ENCODE measurements at regions not wholly inside any gene's neighbourhood (a gene's known extent, or its start where the extent isn't known, plus 50 kb on each side); places are given as distances from the start of the nearest gene placed in this dataset.

GRCh38 chr18:40559556-40559955 lies 1395.5 kb upstream of the PIK3C3 start:
- DNase-seq (ENCODE audit: low spot score) = no peak

GRCh38 chr18:40558706-40559392 lies 1396.2 kb upstream of the PIK3C3 start:
- no peak for DNase-seq (ENCODE audit: low spot score)

GRCh38 chr18:40555914-40556313 lies 1399.1 kb upstream of the PIK3C3 start:
- no peak for DNase-seq (ENCODE audit: low spot score)

- DNase-seq (ENCODE audit: low spot score) = no peak
Measured at GRCh38 chr18:40553029-40553428, 1402.0 kb upstream of the PIK3C3 start.

GRCh38 chr18:40546875-40547274 lies 1408.2 kb upstream of the PIK3C3 start:
- DNase-seq (ENCODE audit: low spot score) = no peak

GRCh38 chr18:40534723-40535122 lies 1420.3 kb upstream of the PIK3C3 start:
- no peak for DNase-seq (ENCODE audit: low spot score)

GRCh38 chr18:40532046-40532445 lies 1423.0 kb upstream of the PIK3C3 start:
- DNase-seq (ENCODE audit: low spot score) = no peak

- DNase-seq (ENCODE audit: low spot score) = no peak
Measured at GRCh38 chr18:40531051-40531450, 1424.0 kb upstream of the PIK3C3 start.

GRCh38 chr18:40529478-40529877 lies 1425.6 kb upstream of the PIK3C3 start:
- DNase-seq (ENCODE audit: low spot score) = no peak

- DNase-seq (ENCODE audit: low spot score) = no peak
Measured at GRCh38 chr18:40524881-40525280, 1430.2 kb upstream of the PIK3C3 start.

GRCh38 chr18:40523287-40523686 lies 1431.7 kb upstream of the PIK3C3 start:
- no peak for DNase-seq (ENCODE audit: low spot score)

GRCh38 chr18:40501026-40501425 lies 1454.0 kb upstream of the PIK3C3 start:
- no peak for DNase-seq (ENCODE audit: low spot score)

GRCh38 chr18:40494603-40495002 lies 1460.4 kb upstream of the PIK3C3 start:
- no peak for DNase-seq (ENCODE audit: low spot score)

- no peak for DNase-seq (ENCODE audit: low spot score)
Measured at GRCh38 chr18:40493316-40493715, 1461.7 kb upstream of the PIK3C3 start.

- DNase-seq (ENCODE audit: low spot score) = no peak
Measured at GRCh38 chr18:40489301-40489700, 1465.7 kb upstream of the PIK3C3 start.

GRCh38 chr18:40485318-40485717 lies 1469.7 kb upstream of the PIK3C3 start:
- no peak for DNase-seq (ENCODE audit: low spot score)

GRCh38 chr18:40473221-40474029 lies 1481.6 kb upstream of the PIK3C3 start:
- DNase-seq (ENCODE audit: low spot score) = peak; percentile 4

- DNase-seq (ENCODE audit: low spot score) = no peak
Measured at GRCh38 chr18:40470723-40471122, 1484.3 kb upstream of the PIK3C3 start.

- DNase-seq (ENCODE audit: low spot score) = no peak
Measured at GRCh38 chr18:40469851-40470250, 1485.2 kb upstream of the PIK3C3 start.

GRCh38 chr18:40469316-40469715 lies 1485.7 kb upstream of the PIK3C3 start:
- DNase-seq (ENCODE audit: low spot score) = no peak

GRCh38 chr18:40464032-40464431 lies 1491.0 kb upstream of the PIK3C3 start:
- no peak for DNase-seq (ENCODE audit: low spot score)

- DNase-seq (ENCODE audit: low spot score) = no peak
Measured at GRCh38 chr18:40453903-40454302, 1501.1 kb upstream of the PIK3C3 start.

- no peak for DNase-seq (ENCODE audit: low spot score)
Measured at GRCh38 chr18:40452599-40452998, 1502.4 kb upstream of the PIK3C3 start.

- DNase-seq (ENCODE audit: low spot score) = peak; percentile 8
Measured at GRCh38 chr18:40450751-40451150, 1504.3 kb upstream of the PIK3C3 start.

Measured in Ammon's horn (tissue), 1 donor.